ENCODE measurements at regions not wholly inside any gene's neighbourhood (a gene's known extent, or its start where the extent isn't known, plus 50 kb on each side); places are given as distances from the start of the nearest gene placed in this dataset.

DNA sequence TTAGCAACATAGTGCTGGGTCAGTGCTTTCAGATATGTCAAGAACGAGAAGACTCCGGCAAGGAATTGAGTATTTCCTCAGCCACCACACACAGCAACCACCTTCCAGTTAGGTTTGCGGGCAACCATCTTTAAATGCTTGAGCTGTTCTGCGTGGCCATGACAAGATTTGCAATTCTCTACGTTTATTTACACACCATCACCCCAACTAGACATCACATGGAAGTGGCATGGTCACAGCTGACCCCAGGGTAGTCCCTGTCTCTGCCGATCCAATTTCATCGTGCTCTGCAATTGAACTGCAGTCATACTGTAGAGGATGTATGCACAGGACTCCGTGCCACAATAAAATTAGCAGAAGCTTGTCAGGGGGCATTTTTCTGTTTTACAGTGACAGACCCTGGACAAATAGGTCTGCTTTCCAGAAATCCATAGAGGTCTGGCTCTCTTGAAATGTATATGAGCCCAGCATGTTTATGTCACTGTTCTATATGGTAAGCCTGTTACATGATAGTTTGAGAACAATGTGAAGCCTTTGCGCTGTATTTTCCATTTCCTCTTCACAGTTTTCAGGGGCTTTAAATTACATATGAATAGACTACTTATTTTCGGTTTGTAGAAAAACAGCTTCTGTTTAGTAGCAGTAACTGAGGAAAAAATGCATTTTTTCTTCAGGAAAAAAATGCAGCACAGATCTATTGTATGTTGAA, 605.2 kb downstream of the NR4A2 start:
- intact Hi-C loops (cut with DNase I; ENCODE audit: low total_unique reads) (no loop called here), in situ Hi-C loops (cut with MboI; ENCODE audit: low pct_ligation_motif_present in 1 of 4, low pct_unique_long_range_greater_than_20kb in 1 of 4, low sequenced_read_pairs in 3 of 4) (no loop called here)
- WGBS, 2 donors (ENCODE audit: low coverage in 1 of 2) = 45 to 54% methylated on average over 5 to 10 of the region's 10 CpGs

DNA sequence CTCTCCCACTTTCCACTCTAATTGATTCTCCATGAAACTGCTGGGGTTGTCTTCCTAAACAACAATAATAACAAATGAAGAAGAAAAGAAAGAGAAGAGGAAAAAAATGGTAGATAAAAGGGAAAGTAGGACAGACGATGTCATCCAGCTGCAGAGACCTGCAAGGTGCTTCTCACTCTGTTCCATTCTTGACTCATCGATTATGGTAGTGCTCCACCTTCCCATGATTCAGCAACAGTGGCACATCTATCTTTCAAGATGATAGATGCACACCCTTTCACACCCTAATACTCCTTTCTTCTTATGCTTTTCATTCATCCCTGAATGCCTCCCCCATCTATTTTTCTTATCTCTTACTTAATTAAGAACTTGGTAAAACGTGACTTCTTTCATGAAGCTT, 610.2 kb downstream of the NR4A2 start:
- intact Hi-C loops (cut with DNase I; ENCODE audit: low total_unique reads) (no loop called here), in situ Hi-C loops (cut with MboI; ENCODE audit: low pct_ligation_motif_present in 1 of 4, low pct_unique_long_range_greater_than_20kb in 1 of 4, low sequenced_read_pairs in 3 of 4) (no loop called here)
- no peak for DNase-seq
- 71 to 81% methylated on average over 3 of the region's 3 CpGs for WGBS, 2 donors (ENCODE audit: low coverage in 1 of 2)
- no peak for TF ChIP-seq EP300 (IDR thresholded peaks at IDR 0.05; ENCODE audit: low read depth)
- TF ChIP-seq, protein P1, sequence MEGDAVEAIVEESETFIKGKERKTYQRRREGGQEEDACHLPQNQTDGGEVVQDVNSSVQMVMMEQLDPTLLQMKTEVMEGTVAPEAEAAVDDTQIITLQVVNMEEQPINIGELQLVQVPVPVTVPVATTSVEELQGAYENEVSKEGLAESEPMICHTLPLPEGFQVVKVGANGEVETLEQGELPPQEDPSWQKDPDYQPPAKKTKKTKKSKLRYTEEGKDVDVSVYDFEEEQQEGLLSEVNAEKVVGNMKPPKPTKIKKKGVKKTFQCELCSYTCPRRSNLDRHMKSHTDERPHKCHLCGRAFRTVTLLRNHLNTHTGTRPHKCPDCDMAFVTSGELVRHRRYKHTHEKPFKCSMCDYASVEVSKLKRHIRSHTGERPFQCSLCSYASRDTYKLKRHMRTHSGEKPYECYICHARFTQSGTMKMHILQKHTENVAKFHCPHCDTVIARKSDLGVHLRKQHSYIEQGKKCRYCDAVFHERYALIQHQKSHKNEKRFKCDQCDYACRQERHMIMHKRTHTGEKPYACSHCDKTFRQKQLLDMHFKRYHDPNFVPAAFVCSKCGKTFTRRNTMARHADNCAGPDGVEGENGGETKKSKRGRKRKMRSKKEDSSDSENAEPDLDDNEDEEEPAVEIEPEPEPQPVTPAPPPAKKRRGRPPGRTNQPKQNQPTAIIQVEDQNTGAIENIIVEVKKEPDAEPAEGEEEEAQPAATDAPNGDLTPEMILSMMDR (IDR thresholded peaks at IDR 0.05) = no peak
- no peak for TF ChIP-seq POLR2AphosphoS5 (IDR thresholded peaks at IDR 0.05)
- no peak for TF ChIP-seq POLR2A (IDR thresholded peaks at IDR 0.05)
- H3K4me1 ChIP-seq = no peaks in the 10 kb centered on the region
- no peaks in the 10 kb centered on the region for H3K27me3 ChIP-seq
- H3K9me3 ChIP-seq = no peaks in the 10 kb centered on the region
- no peak overlapping the region for H3K4me3 ChIP-seq
- no peak overlapping the region for H3K27ac ChIP-seq
- no peaks in the 10 kb centered on the region for H3K36me3 ChIP-seq

More for the DNA sequence above, 605.2 kb downstream of the NR4A2 start:
- no peaks in the 10 kb centered on the region for H3K9me3 ChIP-seq
- no peak for DNase-seq
- H3K4me3 ChIP-seq = no peak overlapping the region
- TF ChIP-seq, protein P1 (IDR thresholded peaks at IDR 0.05) = no peak
- no peak for TF ChIP-seq POLR2AphosphoS5 (IDR thresholded peaks at IDR 0.05)
- TF ChIP-seq POLR2A (IDR thresholded peaks at IDR 0.05) = no peak
- TF ChIP-seq EP300 (IDR thresholded peaks at IDR 0.05; ENCODE audit: low read depth) = no peak
- H3K36me3 ChIP-seq = no peaks in the 10 kb centered on the region
- H3K27me3 ChIP-seq = no peaks in the 10 kb centered on the region
- no peaks in the 10 kb centered on the region for H3K4me1 ChIP-seq
- H3K27ac ChIP-seq = no peak overlapping the region

DNA sequence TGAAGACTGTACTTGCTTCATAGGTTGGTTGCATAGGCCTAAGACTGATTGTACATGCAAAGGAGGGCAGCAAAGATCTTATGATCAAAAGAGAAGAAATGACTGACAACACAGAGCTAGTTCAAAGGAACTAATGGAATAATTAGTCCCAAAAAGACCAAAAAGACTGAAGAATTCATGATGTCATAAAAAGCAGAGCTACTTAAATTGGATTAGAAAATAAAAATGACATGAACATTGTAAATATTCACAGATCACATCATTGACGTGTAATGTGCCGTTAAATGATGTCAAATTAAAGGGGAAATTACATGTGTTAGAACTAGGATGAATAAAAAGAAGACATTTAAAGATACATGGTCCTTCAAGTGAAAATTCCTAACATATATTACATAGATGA, 616.8 kb downstream of the NR4A2 start:
- intact Hi-C loops (cut with DNase I; ENCODE audit: low total_unique reads) (no loop called here), in situ Hi-C loops (cut with MboI; ENCODE audit: low pct_ligation_motif_present in 1 of 4, low pct_unique_long_range_greater_than_20kb in 1 of 4, low sequenced_read_pairs in 3 of 4) (no loop called here)
- DNase-seq = no peak

DNA sequence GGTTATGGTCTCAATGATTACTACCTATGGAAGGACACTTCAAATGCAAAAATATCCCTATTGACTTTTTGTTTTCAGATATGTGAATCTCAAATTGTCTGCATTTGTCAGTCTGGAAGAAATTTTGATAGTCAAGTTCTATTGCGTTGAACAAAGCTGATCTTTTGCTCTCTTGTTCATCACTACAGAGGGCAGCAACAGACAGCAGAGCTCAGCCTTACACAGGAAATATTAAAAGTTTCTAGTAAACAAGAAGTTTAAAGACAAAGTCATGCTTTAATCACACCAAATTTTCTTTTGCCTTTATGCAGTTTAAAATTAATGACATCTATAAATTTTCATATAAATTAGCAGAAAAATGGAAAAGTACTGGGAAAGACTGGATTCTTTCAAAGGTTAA, 617.5 kb downstream of the NR4A2 start:
- TF ChIP-seq EP300 (IDR thresholded peaks at IDR 0.05; ENCODE audit: low read depth) (no peak), POLR2AphosphoS5 (IDR thresholded peaks at IDR 0.05) (no peak), POLR2A (IDR thresholded peaks at IDR 0.05) (no peak)
- TF ChIP-seq, protein P1 (IDR thresholded peaks at IDR 0.05) = no peak
- Histone ChIP-seq H3K27me3 (no peaks in the 10 kb centered on the region), H3K9me3 (no peaks in the 10 kb centered on the region), H3K27ac (no peak overlapping the region), H3K4me1 (no peaks in the 10 kb centered on the region), H3K36me3 (no peaks in the 10 kb centered on the region), H3K4me3 (no peak overlapping the region)
- DNase-seq = no peak
- in situ Hi-C loops (cut with MboI; ENCODE audit: low pct_ligation_motif_present in 1 of 4, low pct_unique_long_range_greater_than_20kb in 1 of 4, low sequenced_read_pairs in 3 of 4) = no loop called here
- intact Hi-C loops (cut with DNase I; ENCODE audit: low total_unique reads) = no loop called here
- 60 to 68% methylated on average over 1 of the region's 1 CpG for WGBS, 2 donors (ENCODE audit: low coverage in 1 of 2)

More for the DNA sequence above, 616.8 kb downstream of the NR4A2 start:
- no peaks in the 10 kb centered on the region for H3K9me3 ChIP-seq
- no peaks in the 10 kb centered on the region for H3K36me3 ChIP-seq
- no peak overlapping the region for H3K4me3 ChIP-seq
- H3K27ac ChIP-seq = no peak overlapping the region
- H3K4me1 ChIP-seq = no peaks in the 10 kb centered on the region
- TF ChIP-seq POLR2AphosphoS5 (IDR thresholded peaks at IDR 0.05) = no peak
- no peak for TF ChIP-seq EP300 (IDR thresholded peaks at IDR 0.05; ENCODE audit: low read depth)
- TF ChIP-seq, protein P1 (IDR thresholded peaks at IDR 0.05) = no peak
- TF ChIP-seq POLR2A (IDR thresholded peaks at IDR 0.05) = no peak
- H3K27me3 ChIP-seq = no peaks in the 10 kb centered on the region
- WGBS, 2 donors (ENCODE audit: low coverage in 1 of 2) = 68 to 90% methylated on average over 2 of the region's 2 CpGs
